GM18517 (cell line): ENCODE measurements at regions not wholly inside any gene's neighbourhood (a gene's known extent, or its start where the extent isn't known, plus 50 kb on each side); places are given as distances from the start of the nearest gene placed in this dataset.
A peak's percentile ranks its signal among the peaks of the same experiment; 100 is the strongest.

Experiments
- ATAC-seq: cut with Tn5 transposase; IDR thresholded peaks from one replicate; pipeline ENCODE4 v1.9.1; 2021; ENCODE audit warnings: mild to moderate bottlenecking, moderate library complexity; ENCODE audit not compliant: unreplicated experiment

DNA sequence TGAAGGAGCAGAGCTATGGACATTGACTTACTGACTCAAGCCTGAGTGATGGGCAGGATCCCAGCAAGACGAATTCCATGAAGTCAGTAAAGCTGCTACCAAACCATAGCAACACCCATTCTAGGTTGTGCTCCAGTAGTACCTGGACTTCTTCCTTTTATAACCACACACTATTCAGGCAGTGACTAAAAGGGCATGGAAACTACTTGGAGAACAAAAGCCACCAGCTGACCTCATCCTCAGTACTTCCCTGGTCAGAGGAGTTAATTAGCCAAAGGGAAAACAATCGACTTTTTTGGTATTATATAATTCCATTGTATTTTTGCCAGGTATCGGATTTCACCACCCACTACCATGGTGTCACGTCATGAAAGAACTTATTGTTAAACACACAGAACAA lies 237.1 kb downstream of the TTC32 start:
- no peak for ATAC-seq

DNA sequence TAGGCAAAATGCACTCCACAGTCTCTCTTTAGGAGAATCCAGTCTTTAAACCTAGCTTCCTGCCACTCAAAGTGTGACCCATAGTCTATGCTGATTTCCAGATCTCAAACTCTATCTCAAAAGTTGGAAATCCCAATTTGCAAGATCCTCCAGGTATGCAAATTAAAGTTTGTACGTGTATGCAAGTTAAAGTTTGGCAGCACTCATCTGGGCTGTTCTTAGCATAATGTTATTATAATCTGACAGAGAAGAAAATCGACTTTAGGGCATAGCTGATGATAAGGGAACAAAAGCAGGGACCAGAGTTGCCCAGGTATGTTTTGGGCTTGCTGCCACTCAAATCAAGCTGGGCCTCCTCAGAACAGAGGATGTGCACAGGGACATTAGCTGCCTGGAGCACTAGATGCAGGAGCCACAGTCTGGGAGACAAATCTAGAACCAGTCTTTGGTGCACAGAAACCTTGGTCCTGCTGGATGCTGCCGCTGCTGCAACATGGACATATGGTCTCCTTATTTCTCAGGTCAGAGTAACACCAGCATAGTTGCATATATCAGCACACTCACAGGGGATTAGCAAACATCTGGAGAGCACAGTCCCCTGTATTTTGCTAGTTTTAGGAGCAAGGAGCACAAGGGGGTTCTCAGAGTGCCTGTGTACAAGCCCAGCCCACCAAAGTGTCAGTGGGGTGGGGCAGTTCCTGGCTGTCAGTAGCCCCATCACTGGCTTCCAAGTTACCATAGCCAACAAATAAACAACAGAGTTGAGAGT lies 242.6 kb downstream of the TTC32 start:
- ATAC-seq = no peak

DNA sequence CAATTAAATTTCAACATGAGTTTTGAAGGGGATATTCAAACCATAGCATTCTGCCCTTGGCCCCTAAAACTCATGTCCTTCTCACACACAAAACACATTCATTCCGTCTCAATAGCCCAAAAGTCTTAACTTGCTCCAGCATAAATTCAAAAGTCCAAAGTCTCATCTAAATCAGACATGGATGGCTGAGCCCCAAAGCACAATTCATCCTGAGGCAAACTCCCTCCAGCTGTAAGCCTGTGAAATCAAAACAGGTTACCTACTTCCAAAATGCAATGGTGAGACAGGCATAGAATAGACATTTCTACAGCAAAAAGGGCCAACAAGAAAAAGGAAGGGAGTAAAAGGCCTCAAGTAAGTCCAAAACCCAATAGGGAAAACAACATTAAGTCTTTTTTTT lies 245.8 kb downstream of the TTC32 start:
- ATAC-seq = no peak

GRCh38 chr2:19654310-19655090 lies 247.3 kb downstream of the TTC32 start:
- no peak for ATAC-seq

DNA sequence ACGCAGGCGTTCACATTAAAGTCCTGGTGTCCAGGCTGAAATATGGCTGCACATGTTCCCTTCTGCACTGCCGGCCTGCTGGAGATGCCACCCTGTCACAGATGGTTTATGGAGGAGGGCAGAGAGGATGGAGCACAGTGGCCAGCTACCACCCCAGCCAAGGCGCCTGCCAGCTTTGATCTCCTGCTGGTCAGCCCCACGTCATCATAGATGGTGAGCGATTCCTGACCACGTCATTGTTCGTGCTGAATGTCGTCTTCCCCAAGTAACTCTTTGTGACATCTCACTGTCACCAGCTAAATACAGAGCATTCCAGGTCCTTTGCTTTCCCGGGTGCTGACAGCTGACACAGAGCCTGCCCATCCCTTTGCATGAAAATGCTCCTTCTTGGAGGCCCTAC lies 248.3 kb downstream of the TTC32 start:
- no peak for ATAC-seq

DNA sequence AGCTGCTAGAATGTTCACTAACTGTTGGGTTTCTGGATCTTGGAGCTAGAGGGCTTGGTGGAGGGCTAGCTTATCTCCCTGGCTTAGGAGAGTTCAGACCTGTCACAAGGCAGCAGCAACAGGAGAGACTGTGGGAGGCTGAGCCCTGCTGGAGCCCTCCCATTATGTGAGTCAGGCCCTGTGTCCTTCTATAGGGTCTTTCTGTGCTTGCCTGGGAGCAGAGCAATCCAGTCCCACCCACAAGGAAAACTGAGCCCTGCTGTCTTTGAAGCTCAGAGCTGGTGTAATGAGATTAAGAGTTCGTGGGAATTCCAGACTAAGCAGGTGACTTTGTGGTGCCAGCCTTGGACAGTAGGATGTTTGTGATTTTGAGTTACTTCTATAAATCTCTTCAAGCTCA lies 249.0 kb downstream of the TTC32 start:
- no peak for ATAC-seq

- ATAC-seq = no peak
These were observed 250.3 kb downstream of the TTC32 start for GRCh38 chr2:19651466-19651865.

DNA sequence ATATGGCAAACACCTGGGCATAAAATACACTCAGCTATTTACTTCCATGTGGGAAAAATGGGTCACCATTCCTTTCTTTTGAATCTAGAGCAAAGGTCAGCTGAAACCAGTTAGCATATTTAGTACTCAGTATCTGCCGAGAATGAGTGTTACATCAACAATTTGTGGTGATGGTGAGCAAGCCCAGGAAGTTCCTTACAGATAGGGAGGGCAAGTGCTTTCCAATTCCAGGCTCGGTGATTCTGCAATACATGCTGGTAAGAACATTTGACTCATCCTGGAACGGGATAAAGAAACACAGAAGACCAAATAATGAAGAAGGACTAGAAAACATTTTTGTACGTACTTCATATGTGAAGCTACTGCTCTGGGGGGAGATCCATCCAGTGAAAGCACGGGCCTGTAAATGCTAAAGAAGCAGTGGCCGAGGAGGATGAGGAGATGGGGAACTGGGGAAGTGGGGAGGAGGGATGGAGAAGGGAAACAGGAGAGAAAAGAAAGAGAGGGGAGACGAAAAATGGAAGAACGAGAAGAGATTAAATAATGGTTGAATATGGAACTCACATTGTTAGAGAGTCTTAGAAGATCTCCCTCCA lies 251.9 kb downstream of the TTC32 start:
- no peak for ATAC-seq

GRCh38 chr2:19649142-19649541 lies 252.6 kb downstream of the TTC32 start:
- no peak for ATAC-seq

- ATAC-seq = no peak
These were observed 253.2 kb downstream of the TTC32 start for GRCh38 chr2:19648583-19648982.

GRCh38 chr2:19646987-19647386 lies 254.8 kb downstream of the TTC32 start:
- no peak for ATAC-seq

DNA sequence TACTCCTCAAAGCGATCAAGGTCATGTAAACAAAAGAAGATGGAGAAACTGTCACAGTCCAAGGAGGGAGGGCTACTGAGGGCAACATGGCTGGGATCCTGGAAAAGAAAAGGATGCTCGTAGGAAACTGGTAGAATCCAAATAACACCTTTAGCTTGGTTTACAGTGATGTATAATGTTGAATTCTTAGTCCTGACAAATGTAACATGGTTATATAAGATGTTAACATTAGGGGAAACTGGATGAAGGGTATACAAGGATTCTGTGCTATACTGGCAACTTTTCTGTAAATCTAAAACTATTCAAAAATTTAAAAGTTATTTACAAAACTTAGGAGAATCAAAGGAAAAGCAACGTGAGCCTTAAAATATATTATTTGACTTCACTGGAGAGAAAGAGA lies 257.0 kb downstream of the TTC32 start:
- ATAC-seq = no peak

- peak; percentile 64 for ATAC-seq
These were observed 258.7 kb downstream of the TTC32 start for GRCh38 chr2:19643117-19643518.

DNA sequence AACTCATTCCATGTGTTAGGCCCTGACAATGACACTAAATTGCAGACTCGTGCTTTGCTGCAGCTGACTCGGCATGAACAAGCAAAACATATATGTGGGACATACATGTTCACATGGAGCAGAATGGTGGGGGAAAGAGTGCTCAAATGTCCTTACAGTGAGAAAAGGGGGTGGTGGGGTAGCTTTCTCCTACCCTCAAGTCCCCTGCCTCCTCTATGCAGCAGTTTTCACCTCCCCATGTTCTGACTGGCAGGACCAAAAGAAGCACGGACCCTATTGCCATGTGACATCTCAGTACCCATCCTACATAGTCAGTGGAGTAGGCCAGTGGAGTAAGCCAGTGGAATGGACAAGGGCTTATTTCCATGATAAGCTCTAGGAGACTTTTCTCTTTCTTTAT lies 259.3 kb downstream of the TTC32 start:
- ATAC-seq = no peak

GRCh38 chr2:19635951-19636510 lies 265.8 kb downstream of the TTC32 start:
- ATAC-seq = no peak

DNA sequence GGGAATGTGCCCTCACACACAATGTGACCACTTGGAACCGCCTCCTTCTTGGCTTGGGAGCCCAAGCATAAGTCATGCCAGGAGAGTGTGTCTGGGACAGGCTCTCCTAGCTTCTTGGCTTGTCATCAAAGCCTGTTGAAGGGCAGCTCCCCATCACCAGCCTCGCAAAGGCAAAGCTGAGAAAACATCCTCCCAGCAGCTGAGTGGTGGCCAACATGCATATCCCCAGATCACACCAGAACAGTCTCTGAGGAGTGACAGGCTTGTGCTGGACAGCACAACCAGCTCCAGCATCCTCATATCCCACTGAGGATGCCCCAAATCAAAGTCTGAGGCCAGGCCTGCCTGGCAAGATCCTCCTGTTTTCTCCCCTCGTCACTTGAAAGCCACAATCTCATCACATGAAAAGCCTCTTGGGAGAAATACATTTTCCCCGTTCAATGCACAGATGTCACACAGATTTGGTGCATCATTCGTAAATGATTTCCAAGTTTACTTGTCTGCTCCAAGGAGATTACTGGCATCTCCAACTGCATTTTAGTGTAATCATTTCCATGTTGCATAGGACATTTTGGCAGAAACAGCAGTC lies 269.3 kb downstream of the TTC32 start:
- no peak for ATAC-seq

GRCh38 chr2:19631871-19632270 lies 269.9 kb downstream of the TTC32 start:
- ATAC-seq = no peak

DNA sequence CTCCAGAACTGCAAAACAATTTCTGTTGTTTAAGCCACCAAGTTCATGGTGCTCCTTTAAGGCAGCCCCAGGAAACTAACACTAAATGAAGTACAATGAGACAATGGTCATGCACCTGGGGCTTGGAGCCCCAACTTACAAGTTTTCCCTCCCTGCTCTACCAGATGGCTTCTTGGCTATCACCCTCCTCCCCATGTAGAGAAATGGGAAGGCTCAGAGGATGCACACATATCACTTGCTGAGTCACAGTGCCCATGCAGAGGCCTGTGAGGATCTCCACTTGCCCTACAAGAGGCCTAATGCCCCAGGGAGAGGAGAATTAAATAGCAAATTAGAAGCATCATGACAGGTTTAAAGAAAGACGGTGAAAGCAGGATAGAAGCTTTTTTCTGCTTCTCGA lies 270.9 kb downstream of the TTC32 start:
- ATAC-seq = no peak

DNA sequence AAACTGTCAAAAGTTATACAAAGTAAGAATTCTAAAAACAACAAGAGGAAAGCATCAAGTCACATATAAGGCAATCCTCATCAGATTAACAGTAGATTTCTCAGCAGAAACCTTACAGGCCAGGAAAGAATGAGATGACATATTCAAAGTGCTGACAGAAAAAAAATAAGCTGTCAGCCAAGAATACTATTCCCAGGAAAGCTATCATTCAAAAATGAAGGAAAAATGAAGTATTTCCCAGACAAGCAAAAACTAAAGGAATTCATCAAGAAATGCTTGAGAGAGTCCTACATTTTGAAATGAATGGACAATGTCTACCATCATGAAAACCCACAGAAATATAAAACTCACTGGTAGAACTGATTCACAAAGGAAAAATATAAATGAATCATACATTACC lies 268.9 kb upstream of the OSR1 start:
- no peak for ATAC-seq

DNA sequence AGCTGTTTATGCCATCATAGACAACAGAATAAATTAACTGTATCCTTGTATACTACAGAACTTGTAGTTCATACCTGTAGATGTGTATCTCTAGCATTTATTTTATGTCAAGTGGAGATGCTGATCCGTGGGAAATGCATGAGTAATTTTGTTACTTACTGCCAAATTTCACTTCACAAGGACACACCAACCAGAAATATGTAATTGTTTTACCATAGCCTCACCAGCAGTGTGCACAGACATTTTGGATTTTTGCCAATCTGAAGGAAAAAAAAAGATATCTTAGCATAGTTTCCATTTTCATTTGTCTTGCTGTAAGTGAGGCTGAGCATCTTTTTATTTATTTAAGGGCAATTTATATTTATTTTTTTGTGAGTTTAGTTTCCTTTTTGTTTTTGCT lies 265.1 kb upstream of the OSR1 start:
- no peak for ATAC-seq

GRCh38 chr2:19617257-19617848 lies 258.9 kb upstream of the OSR1 start:
- no peak for ATAC-seq
